Spleen (tissue), 7 donors: ENCODE measurements at regions not wholly inside any gene's neighbourhood (a gene's known extent, or its start where the extent isn't known, plus 50 kb on each side); places are given as distances from the start of the nearest gene placed in this dataset.

Experiments used
- POLR2AphosphoS5 ChIP-seq, 3 donors: sonication (generic); formaldehyde crosslinking; IDR thresholded peaks; one replicate each; pipeline ENCODE4 v1.5.1; 2017; ENCODE audit warnings: antibody characterized with exemption in 3 of 3
- TF ChIP-seq, protein P1 (sequence below), 11 experiments: fragments of 200-600 bp in 7 of 11; fragments of 450-650 bp in 4 of 11; sonication (generic) in 4 of 11; IDR thresholded peaks in 8 of 11; conservative IDR thresholded peaks in 3 of 11; 1 replicate in 7 of 11; 2 replicates in 4 of 11; pipeline versions ENCODE4 v1.4.0 to v1.8.0; 2016 to 2021; ENCODE audit warnings: antibody characterized with exemption in 11 of 11, inconsistent platforms in 4 of 11, mild to moderate bottlenecking in 1 of 11
- donor health status: DM: no; HTN: no; CAD: no; lungs with moderate emphysema.
- donor health status: DM: no; HTN: no; CAD: no.
- donor health status: DM: no; HTN: no; CAD: no.

DNA sequence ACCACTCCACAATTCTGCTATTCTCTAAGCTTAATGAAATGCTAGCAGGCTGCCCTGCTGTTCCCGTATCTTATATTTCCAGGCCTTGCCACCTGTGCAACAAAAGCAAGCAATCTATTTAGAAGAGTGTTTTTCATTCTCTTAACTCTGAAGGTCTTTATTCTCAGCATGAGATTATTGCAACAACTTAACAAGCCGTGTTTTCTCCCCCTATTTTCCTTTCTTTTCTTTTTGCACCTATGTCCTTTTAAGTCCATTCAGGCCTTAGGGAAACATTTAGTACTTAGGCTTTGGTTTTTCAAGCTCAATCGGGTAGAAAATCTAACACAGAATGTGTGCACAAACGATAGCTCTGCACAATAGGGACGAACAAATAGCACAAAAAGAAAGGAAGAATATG, 89.6 kb upstream of the DMRTA1 start:
- TF ChIP-seq, protein P1, sequence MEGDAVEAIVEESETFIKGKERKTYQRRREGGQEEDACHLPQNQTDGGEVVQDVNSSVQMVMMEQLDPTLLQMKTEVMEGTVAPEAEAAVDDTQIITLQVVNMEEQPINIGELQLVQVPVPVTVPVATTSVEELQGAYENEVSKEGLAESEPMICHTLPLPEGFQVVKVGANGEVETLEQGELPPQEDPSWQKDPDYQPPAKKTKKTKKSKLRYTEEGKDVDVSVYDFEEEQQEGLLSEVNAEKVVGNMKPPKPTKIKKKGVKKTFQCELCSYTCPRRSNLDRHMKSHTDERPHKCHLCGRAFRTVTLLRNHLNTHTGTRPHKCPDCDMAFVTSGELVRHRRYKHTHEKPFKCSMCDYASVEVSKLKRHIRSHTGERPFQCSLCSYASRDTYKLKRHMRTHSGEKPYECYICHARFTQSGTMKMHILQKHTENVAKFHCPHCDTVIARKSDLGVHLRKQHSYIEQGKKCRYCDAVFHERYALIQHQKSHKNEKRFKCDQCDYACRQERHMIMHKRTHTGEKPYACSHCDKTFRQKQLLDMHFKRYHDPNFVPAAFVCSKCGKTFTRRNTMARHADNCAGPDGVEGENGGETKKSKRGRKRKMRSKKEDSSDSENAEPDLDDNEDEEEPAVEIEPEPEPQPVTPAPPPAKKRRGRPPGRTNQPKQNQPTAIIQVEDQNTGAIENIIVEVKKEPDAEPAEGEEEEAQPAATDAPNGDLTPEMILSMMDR (IDR thresholded peaks at IDR 0.05 in 8 of 11, conservative IDR thresholded peaks at IDR 0.05 in 3 of 11), result no peak
- TF ChIP-seq POLR2AphosphoS5 (IDR thresholded peaks at IDR 0.05), result no peak
